GM10266 (cell line): ENCODE measurements at regions not wholly inside any gene's neighbourhood (a gene's known extent, or its start where the extent isn't known, plus 50 kb on each side); places are given as distances from the start of the nearest gene placed in this dataset.

Experiments used
- DNase-seq: peaks from one replicate; pipeline ENCODE4 v3.0.0; 2012; ENCODE audit errors: extremely low spot score
- CTCF ChIP-seq: IDR thresholded peaks from 2 replicates; pipeline ENCODE4 v1.5.1; 2012; ENCODE audit warnings: mild to moderate bottlenecking, low read depth; ENCODE audit not compliant: control insufficient read depth, insufficient read depth; ENCODE audit errors: missing control alignments

- DNase-seq, result peak; percentile 9
- no peak for TF ChIP-seq CTCF
These were observed 161.5 kb upstream of the KCNJ3 start for GRCh38 chr2:154537024-154537423.

- TF ChIP-seq CTCF, result no peak
- no peak for DNase-seq
These were observed 160.5 kb upstream of the KCNJ3 start for GRCh38 chr2:154537843-154538450.

GRCh38 chr2:154546341-154546740 is 152.2 kb upstream of the KCNJ3 start:
- TF ChIP-seq CTCF, result no peak
- no peak for DNase-seq

GRCh38 chr2:154549869-154550268 is 148.6 kb upstream of the KCNJ3 start:
- DNase-seq, result no peak
- TF ChIP-seq CTCF, result no peak

- DNase-seq, result no peak
- TF ChIP-seq CTCF, result no peak
These were observed 146.8 kb upstream of the KCNJ3 start for GRCh38 chr2:154551649-154552048.

GRCh38 chr2:154554046-154554445 is 144.4 kb upstream of the KCNJ3 start:
- DNase-seq, result peak; percentile 12
- no peak for TF ChIP-seq CTCF

- no peak for TF ChIP-seq CTCF
- DNase-seq, result no peak
These were observed 142.8 kb upstream of the KCNJ3 start for GRCh38 chr2:154555710-154556109.
